ENCODE measurements at regions not wholly inside any gene's neighbourhood (a gene's known extent, or its start where the extent isn't known, plus 50 kb on each side); places are given as distances from the start of the nearest gene placed in this dataset.
A peak's percentile ranks its signal among the peaks of the same experiment; 100 is the strongest.

- Mint-ChIP-seq H3K36me3 (ENCODE audit: low read depth) (peaks cover 15% of the 10 kb centered on the region), H3K4me1 (peaks cover 10% of the 10 kb centered on the region), H3K9me3 (peaks cover 8% of the 10 kb centered on the region), H3K4me3 (no peak overlapping the region), H3K27ac (no peak overlapping the region), H3K27me3 (ENCODE audit: low read depth, poor library complexity) (no peaks in the 10 kb centered on the region)
- no peak for DNase-seq
- no peak for TF ChIP-seq CTCF (IDR thresholded peaks at IDR 0.05)
Observed at GRCh38 chr2:196565106-196565765, 74.3 kb upstream of the CCDC150 start.

- Mint-ChIP-seq H3K4me3 (no peak overlapping the region), H3K9me3 (peaks cover 8% of the 10 kb centered on the region), H3K27ac (no peak overlapping the region), H3K4me1 (peaks cover 10% of the 10 kb centered on the region), H3K27me3 (ENCODE audit: low read depth, poor library complexity) (no peaks in the 10 kb centered on the region), H3K36me3 (ENCODE audit: low read depth) (peaks cover 15% of the 10 kb centered on the region)
- DNase-seq, result no peak
- TF ChIP-seq CTCF (IDR thresholded peaks at IDR 0.05), result no peak
Observed at GRCh38 chr2:196565982-196566381, 73.5 kb upstream of the CCDC150 start.

GRCh38 chr2:196566961-196567666 lies 72.4 kb upstream of the CCDC150 start:
- H3K4me1 Mint-ChIP-seq, result peaks cover 10% of the 10 kb centered on the region

GRCh38 chr2:196568506-196568905 lies 71.0 kb upstream of the CCDC150 start:
- peak overlapping the region; percentile 78 for H3K27ac Mint-ChIP-seq
- no peak for DNase-seq
- H3K9me3 Mint-ChIP-seq, result peaks cover 9% of the 10 kb centered on the region
- peaks cover 10% of the 10 kb centered on the region for H3K4me1 Mint-ChIP-seq
- no peak for TF ChIP-seq CTCF (IDR thresholded peaks at IDR 0.05)
- H3K36me3 Mint-ChIP-seq (ENCODE audit: low read depth), result peaks cover 14% of the 10 kb centered on the region
- H3K4me3 Mint-ChIP-seq, result no peak overlapping the region
- H3K27me3 Mint-ChIP-seq (ENCODE audit: low read depth, poor library complexity), result no peaks in the 10 kb centered on the region

More at GRCh38 chr2:196566961-196567666, 72.4 kb upstream of the CCDC150 start:
- Mint-ChIP-seq H3K9me3 (no peaks in the 10 kb centered on the region), H3K27ac (no peak overlapping the region), H3K4me3 (no peak overlapping the region), H3K27me3 (ENCODE audit: low read depth, poor library complexity) (no peaks in the 10 kb centered on the region), H3K36me3 (ENCODE audit: low read depth) (peaks cover 9% of the 10 kb centered on the region)
- TF ChIP-seq CTCF (IDR thresholded peaks at IDR 0.05), result no peak
- peak; percentile 10 for DNase-seq

GRCh38 chr2:196584903-196585302 lies 54.6 kb upstream of the CCDC150 start:
- Mint-ChIP-seq H3K4me1 (no peaks in the 10 kb centered on the region), H3K36me3 (ENCODE audit: low read depth) (peaks cover 18% of the 10 kb centered on the region), H3K9me3 (peaks cover 14% of the 10 kb centered on the region), H3K4me3 (no peak overlapping the region), H3K27ac (no peak overlapping the region), H3K27me3 (ENCODE audit: low read depth, poor library complexity) (no peaks in the 10 kb centered on the region)
- TF ChIP-seq CTCF (IDR thresholded peaks at IDR 0.05), result no peak
- DNase-seq, result no peak
